ENCODE measurements at regions not wholly inside any gene's neighbourhood (a gene's known extent, or its start where the extent isn't known, plus 50 kb on each side); places are given as distances from the start of the nearest gene placed in this dataset.
A peak's percentile ranks its signal among the peaks of the same experiment; 100 is the strongest.
"Not testable (repeated sequence)": the region's sequence is repeated elsewhere in the genome, so short reads cannot be mapped to it uniquely, and the experiment has no call there.

DNA sequence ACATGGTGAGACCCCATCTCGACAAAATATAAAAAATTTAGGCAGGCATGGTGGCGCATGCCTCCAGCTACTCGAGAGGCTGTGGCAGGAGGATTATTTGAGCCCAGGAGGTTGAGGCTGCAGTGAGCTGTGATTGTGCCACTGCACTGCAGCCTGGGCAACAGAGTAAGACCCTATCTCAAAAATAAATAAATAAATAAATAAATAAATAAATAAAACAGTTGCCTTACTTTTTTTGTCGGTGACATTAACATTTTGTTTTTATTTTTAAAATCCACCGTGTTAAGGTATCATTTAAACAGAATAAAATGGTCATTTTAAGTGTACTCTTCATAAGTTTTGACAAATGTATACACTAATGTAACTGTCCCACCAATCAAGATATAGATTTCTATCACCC lies 57.0 kb downstream of the RASL11A start:
- DNase-seq: no peak

DNA sequence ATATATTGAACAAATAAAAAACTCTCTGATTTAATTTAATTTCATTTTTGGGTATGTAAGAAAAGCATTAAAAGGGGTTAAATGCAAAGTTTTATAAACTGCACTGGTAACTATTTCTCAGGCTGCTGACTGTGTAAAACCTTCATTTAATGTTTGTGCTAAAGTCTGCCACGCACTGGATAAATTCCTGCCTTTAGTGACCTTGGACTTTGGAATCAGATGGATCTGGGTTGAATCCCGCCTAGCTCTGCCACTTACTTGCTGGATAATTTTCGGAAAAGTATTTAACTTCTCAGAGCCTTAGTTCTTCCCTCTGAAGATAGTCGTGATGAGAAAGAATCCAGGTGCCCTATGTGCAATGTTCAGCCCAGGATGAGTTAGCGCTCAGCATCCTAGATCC lies 58.6 kb downstream of the RASL11A start:
- no peak for DNase-seq

DNA sequence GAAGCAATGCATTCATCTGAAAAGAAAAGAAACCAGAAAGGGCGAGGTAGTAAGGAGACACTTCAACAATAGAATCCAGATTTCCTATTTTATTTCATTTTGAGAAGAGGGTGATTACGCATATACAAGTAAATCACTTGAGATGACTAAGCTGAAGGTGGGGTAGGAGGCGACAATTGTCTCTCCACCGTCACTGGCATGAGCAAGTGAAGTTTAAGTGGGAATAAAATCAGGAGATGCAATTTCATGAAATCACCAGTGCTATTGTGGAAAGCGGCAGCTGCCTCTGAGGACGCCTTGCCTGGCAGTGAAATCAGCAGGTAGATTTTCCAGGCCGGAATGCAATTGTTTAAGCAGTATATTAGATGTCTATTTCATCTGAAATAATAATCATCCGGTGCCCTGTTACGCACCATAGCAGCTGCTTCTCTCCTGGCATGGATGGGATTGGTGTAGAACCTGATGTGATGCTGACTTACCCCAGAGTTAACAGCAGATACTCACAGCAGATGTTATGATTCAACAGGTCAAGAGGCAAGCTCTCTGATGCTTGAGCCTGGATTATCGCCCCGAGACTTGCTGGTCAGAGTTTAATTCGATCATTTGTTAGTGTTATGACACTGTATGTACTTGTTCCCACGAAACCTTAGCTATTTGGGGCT lies 64.3 kb downstream of the RASL11A start:
- no peak for DNase-seq

DNA sequence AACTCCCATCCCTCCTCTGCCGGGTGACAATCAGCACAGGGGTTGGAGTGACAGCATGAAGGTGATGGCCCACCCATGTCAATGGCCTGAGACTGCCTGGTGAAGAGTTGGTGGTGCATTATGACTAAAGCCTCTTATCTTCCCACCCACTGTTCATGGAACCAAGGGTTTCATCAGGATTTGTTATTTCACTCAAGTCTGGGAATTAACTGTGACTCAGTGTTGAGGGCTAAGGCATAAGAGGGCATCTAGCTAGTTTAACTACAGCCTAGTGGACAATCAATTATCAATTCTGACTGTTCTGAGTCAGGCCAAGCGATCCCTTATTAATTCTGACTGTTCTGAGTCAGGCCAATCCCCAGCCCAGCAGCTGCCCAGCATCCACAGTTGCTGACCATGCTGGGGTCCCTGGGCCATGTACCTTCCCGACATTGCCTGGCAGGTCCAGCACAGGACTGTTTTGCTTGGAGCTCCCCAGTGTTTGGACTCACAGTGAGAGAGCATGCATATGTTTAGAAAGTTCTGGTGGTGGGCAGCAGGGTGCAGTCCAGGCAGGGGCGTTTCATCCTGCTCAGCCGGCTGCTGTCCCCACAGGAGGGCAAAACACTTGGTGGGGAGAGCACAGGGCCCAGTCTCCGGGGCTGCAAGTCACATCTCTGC lies 65.5 kb downstream of the RASL11A start:
- DNase-seq: no peak

DNA sequence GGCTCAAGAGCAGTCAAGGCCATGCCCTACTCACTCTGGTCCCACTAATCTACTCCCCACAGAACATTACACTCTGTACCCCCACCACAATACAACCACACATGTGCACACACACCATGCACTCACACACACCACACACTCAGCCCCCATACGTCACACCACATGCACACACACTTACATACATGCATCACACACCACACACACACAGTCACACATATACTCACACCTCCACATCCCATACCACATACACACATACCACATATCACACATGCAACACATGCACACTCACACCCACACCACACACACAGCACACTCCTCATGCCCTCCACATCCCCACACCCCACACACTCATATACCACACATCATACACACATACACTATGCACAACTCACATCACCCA lies 67.6 kb downstream of the RASL11A start:
- DNase-seq: no peak

DNA sequence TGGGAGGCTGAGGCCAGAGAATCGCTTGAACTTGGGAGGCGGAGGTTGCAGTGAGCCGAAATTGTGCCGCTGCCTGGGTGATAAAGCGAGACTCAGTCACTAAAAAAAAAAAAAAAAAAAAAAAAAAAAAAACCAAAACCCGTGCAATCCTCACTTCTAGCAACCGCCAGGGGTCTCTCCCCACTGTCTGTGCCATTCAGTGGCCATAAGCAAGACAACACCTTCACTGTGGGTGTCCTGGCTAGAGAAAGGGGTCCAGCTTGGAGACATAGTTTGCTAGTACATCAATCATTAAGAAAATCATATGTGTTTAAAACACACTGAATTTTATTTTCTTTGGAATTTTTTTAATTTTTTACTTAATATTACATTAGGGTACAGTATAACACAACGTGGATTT lies 68.2 kb downstream of the RASL11A start:
- DNase-seq: no peak

DNA sequence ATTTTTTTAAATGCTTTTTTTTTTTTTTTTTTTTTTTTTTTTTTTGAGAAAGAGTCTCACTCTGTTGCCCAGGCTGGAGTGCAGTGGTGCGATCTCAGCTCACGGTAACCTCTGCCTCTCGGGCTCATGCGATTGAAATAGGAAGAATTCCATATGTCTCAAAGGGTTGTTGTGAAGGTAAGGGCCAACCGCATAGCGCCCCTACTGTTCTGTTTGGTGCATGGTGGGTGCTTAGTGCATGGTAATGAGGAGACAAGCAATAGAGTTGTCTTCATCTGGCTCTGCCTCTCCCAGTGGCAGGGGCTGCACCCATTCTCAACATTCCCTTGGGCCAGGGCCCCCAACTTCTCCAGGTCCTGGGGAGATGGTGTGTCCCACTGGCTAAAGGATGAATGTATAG lies 68.7 kb downstream of the RASL11A start:
- DNase-seq: peak; percentile 30

DNA sequence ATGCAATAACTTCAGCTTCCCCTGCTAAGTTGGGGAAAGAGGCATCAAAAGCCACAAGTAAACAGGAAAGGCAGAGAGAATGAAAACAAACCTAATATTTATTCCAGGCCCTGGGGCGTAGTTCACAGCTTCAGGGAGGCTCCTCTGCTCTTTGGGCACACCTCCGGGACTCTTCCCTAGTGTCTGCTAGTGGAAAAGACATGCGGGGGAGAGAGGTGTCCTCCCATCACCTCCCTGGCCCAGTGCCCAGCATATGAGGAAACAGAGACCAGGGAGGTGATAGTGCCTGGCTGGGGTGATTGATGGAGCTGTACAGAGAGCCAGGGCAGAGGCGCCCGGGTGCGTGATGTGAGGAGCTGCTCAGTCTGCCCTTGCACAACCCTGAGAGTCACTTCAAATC lies 71.0 kb downstream of the RASL11A start:
- no peak for DNase-seq

DNA sequence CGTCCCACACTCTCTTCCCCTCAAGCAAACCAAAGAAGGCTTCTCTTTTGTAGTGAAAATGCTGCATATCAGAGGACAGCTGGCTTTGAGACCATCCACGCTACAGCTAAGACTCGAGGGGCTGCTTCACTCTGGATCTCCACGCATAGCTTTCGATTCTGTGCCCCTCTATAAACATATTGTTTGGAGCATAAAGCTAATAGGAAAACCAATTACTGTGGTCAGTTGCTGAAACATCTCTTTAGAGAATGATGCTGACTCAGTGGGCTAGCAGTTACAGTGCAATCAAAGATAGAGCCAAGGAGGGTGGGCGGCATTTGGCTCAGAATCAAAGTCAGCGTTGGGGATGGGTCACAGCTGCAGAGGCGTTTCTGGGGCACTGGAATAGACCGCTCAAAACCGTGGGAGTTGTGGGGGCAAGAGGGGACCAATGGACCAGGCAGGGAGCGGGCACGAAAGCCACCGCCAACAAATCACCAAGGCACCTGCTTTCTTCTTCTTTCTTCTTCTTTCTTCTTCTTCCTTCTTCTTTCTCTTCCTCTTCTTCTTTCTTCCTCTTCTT lies 76.7 kb downstream of the RASL11A start:
- DNase-seq: no peak

DNA sequence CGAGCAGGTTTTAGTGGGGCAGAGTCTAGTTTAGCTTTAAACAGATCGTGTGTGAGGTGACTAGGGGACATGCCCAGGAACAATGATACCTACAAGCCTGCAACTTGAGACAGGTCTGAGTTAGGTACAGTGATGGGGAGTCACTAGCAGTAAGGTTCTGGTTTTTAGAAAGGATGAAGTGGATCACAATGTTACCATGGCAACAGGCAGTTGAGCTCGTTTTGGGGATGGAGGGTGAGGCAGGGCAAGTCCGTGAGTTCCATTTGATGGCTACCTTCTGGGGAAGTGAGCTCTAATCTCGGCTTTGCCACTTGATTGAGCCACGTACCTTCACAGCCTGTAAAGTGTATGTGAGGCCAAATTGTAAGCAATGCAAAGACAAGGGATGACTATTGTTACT lies 76.0 kb upstream of the GTF3A start:
- DNase-seq: no peak

DNA sequence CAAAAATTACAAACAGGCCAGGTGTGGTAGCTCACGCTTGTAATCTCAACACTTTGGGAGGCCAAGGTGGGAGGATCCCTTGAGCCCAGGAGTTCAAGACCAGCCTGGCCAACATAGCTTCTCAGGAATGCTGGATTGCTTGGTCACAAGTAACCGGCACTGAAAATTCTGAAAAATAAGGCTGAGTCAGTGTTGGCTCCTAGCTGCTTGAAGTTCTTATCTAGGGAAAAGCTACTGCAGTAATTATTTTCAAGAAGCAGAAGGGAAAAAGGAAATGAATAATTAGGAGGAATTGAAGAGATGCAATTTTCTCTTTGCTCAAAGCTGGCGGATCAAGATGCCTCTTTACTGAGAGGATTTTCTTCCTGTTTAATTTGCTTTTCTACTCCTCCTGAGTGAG lies 75.0 kb upstream of the GTF3A start:
- DNase-seq: no peak

DNA sequence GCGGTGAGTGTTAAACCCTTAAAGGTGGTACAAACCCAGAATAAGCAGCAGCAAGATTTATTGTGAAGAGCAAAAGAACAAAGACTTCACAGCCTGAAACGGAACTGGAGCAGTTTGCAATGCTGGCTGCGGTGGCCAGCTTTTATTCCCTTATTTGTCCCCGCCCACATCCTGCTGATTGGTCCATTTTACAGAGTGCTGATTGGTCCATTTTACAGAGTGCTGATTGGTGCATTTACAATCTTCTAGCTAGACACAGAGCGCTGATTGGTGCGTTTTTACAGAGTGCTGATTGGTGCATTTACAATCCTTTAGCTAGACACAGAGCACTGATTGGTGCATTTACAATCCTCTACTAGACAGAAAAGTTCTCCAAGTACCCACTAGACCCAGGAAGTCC lies 73.6 kb upstream of the GTF3A start:
- not testable (repeated sequence) for DNase-seq

DNA sequence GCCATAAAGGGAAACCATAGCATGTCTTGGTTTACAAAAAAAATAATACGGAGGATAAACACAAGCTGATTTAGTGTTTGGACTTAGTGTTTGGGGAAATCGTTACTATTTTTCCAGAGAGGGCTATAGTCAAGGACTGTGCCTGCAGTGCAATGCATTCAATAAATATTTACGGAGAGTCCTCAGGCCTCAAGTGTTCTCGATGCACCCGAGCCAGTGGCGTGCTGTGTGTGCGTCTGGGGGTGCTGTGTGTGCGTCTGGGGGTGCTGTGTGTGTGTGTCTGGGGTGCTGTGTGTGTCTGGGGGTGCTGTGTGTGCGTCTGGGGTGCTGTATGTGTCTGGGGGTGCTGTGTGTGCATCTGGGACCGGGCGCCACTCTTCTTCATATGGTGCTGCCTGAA lies 71.7 kb upstream of the GTF3A start:
- DNase-seq: no peak

DNA sequence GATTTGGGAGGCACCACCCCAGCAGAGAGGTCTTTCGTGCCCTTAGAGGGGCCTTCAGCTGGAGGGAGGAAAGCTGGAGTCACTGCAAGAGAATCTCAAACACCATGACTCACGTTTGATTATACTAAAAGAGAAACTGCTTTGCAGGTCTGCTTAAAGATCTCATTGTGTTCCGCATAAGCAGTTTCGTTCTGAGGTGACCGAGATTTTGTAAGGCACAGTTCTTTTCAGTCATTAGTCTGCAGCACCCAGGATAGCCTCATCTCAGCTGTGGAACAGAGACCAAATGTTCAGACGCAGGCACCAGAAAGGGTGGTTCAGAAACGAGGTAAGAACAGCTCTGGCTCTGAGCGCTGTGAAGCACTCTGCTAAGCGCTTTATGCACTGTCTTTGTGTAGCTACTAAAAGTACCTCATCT lies 71.2 kb upstream of the GTF3A start:
- DNase-seq: no peak

DNA sequence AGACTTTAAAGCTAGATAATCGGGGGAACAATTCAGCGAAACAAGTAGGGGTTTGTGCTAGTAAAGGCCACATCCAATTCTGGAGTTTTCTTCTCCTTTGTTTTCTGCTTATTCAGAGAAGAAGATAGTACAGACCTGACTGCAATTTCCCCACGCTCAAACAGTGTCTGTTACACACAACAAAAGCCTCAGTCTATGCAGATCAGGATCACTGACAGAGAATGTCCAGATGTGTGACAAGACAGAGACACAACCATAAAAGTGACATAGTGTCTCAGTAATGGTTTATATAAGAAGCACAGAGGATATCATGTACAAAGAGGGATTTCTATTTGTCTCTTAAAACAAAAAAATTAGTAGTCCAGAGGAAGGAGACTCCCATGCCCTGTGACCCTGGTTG lies 70.7 kb upstream of the GTF3A start:
- no peak for DNase-seq

DNA sequence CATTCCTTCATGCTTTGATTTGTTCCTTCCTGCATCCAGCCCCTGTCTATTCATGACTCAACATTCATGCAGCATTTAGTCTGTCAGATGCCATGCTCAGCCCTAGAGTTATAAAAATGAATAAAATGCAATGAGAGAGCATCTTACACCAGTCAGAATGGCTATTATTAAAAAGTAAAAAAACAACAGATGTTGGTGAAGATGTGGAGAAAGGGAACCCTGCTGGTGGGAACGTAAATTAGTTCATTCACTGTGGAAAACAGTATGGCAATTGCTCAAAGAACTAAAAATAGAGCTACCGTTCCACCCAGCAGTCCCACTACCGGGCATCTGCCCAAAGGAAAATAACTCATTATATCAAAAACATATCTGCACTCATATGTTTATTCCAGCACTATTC lies 70.0 kb upstream of the GTF3A start:
- no peak for DNase-seq

DNA sequence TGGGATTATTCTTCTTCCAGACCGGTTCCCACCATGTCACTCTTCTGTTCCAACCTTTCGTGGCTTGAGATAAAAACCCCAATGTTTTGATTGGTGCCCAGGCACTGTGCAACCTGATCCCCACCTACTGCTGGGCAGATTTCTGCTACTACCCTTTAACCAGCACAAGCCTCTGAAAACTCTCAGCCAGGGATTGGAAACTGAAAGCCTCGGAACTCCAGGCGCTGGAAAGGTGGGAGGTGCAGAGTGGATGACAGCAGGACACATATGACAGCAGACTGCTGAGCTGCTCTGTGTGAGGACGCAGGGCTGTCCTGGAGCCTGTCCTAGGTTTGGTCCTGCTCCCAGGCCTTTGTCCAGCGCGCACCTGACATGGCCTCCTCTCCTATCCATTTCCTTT lies 68.5 kb upstream of the GTF3A start:
- no peak for DNase-seq

DNA sequence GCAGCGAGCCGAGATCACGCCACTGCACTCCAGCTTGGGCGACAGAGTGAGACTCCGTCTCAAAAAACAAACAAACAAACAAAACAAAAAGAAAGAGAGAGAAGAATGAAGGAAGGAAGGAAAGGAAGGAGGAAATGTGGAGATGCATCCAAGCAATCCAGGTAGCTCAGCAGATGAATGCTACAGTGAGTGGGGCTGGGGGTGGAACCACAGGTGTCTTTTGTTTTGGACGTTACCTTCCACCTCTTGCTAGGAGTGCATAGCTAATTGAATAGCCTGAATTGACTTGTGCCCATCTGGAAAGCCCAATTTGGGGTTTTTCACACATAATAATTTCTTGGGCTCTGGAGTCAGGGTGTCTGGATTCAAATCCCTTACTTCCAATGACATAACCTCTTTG lies 66.0 kb upstream of the GTF3A start:
- DNase-seq: no peak

DNA sequence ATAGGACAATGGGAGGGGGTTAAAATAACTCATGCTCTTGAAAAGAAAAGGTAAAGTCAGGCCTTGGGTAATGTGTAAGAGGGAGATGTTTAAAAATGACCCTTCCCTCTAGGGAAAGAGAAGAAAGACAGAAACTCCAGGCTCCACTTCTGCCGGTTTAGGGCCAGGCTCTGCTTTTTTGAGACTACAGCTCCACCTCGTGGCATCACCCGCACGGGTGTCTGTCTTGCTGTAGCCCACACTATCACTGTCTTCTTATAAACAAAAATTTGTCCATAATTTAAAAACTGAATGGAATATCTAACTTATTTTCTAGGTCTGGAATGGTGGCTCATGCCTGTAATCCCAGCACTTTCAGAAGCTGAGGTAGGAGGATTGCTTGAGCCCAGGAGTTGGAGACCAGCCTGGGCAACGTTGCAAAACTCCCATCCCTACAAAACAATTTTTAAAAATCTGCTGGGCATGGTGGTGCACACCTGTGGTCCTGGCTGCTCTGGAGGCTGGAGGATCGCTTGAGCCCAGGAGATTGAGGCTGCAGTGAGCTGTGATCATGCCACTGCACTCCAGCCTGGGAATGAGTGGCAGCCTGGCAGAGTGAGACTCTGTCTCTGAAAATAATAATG lies 65.1 kb upstream of the GTF3A start:
- peak; percentile 56 for DNase-seq

DNA sequence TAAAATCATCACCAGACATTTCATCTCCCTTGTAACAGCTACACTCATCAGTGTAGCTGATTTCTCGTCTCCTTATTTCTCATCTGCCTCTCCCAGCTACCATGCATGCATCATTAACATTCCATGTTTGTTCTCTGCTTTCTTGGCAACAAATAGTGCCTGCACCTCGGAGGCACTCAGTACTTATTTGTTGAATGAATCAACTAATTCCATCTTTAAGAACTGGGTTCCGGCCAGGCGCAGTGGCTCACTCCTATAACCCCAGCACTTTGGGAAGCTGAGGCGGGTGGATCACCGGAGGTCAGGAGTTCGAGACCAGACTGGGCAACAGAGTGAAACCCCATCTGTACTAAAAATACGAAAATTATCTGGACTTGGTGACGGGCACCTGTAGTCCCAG lies 63.9 kb upstream of the GTF3A start:
- DNase-seq: no peak

DNA sequence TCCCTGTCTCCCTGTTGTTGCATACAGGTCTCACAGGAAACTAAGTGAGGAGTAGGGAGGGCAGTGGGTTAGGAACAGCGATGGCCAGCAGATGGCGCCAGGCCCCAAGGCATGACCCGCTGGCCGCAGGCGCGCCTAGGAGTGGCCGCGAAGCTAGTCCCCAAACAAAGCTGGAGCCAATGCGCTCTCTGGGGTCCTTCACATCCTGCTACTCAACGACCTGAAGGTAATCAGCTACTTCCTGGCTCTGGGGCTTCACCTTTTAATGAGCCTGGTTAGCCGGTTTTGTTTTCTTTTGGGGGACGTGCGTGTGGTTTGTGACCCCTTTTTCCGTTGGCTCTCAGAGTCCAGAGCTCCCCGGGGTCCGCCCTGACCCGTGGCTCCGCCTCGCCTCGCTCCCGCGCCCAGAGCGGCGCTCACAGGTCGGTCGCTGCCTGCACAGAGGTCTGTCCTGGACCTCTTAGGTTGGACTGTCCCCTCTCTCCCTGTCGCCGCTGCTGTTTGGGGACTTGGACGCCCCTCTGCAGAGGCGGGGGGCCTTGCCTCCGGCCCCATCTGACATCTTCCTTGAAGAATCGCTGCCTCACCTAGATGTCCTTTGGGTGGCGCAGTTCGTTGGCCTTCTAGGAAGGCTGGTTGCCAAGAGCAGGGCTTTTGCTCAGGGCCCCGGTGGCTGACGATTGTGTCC lies 62.2 kb upstream of the GTF3A start:
- peak; percentile 78 for DNase-seq

DNA sequence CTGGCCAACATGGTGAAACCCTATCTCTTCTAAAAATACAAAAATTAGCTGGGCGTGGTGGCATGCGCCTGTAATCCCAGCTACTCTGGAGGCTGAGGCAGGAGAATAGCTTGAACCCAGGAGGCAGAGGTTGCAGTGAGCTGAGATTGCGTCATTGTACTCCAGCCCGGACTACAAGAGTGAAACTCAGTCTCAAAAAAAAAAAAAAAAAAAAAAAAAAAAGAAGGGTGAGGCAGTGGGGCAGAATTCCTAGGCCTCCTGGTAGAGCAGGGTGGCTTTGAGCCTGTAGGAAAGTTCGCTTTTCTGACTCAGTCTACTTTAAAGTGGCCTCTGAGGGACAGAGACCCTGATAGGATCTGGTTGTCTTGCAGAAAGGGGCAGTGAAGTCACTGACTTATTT lies 60.8 kb upstream of the GTF3A start:
- DNase-seq: not testable (repeated sequence)

DNA sequence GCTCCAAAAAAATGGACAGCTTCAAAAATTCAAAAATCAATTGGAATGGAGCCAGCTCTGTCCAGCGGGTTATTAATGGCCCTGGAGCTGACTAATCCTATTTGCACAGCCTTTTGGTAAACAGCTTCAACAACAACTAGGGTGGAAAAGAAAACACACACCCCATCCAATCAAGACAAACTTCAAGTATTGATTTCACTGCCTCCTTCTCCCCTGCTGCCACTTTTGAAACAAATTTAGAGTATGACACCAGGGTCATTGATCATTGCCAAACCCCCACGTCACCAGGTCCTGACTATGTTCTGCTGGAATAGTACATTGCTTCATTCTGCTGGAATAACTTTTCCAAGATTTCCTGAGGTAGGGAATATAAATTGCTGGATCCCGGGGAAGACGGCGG lies 56.8 kb upstream of the GTF3A start:
- DNase-seq: no peak
